ENCODE measurements at regions not wholly inside any gene's neighbourhood (a gene's known extent, or its start where the extent isn't known, plus 50 kb on each side); places are given as distances from the start of the nearest gene placed in this dataset.

GRCh38 chr12:9325471-9325870 lies 117.3 kb upstream of the PZP start (continued):
- TF ChIP-seq, protein P1, sequence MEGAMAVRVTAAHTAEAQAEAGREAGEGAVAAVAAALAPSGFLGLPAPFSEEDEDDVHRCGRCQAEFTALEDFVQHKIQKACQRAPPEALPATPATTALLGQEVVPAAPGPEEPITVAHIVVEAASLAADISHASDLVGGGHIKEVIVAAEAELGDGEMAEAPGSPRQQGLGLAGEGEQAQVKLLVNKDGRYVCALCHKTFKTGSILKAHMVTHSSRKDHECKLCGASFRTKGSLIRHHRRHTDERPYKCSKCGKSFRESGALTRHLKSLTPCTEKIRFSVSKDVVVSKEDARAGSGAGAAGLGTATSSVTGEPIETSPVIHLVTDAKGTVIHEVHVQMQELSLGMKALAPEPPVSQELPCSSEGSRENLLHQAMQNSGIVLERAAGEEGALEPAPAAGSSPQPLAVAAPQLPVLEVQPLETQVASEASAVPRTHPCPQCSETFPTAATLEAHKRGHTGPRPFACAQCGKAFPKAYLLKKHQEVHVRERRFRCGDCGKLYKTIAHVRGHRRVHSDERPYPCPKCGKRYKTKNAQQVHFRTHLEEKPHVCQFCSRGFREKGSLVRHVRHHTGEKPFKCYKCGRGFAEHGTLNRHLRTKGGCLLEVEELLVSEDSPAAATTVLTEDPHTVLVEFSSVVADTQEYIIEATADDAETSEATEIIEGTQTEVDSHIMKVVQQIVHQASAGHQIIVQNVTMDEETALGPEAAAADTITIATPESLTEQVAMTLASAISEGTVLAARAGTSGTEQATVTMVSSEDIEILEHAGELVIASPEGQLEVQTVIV (IDR thresholded peaks at IDR 0.05; ENCODE audit: borderline replicate concordance, partially characterized antibody), result no peak
- TF ChIP-seq HSF1 (IDR thresholded peaks at IDR 0.05; ENCODE audit: low read depth, low read length), result no peak
- TF ChIP-seq RBBP5 (conservative IDR thresholded peaks at IDR 0.05), result no peak

DNA sequence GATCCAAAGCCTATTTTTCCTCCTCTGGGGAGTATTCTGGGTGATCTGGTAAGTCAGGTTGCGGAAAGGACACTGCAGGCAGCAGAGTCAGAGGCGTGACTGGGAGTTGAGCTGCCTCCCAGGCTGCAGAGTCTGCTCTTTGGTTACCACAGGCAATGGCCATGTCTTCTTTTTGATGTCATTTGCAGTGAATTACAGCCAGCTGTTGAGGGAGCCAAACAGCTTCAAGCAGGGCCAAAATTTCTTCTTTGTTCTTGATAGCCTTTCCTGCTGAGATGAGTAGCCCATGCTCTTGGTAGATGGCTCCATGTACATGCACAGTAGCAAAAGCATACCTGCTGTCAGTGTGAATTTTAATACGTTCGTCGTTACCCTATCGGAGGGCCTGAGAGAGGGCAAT lies 116.6 kb upstream of the PZP start:
- ChIA-PET POLR2A (no interaction called here), SMC1A (ENCODE audit: uncharacterized antibody, unreplicated experiment) (no interaction called here), RAD21 (ENCODE audit: unreplicated experiment) (no interaction called here), CTCF (no interaction called here)
- H3K4me3 ChIP-seq, result no peak overlapping the region
- no peak overlapping the region for H3K9ac ChIP-seq (ENCODE audit: control insufficient read depth, insufficient read depth, low read length)
- no peak for FAIRE-seq
- intact Hi-C loops (cut with micrococcal nuclease; ENCODE audit: unreplicated experiment) (no loop called here), in situ Hi-C loops (cut with MboI) (no loop called here)
- WGBS (ENCODE audit: insufficient coverage, insufficient replicate concordance, low lambda C conversion rate, missing lambda C conversion rate), result 86% methylated on average over 6 of the region's 6 CpGs
- ATAC-seq, result no peak
- H2AFZ ChIP-seq (ENCODE audit: control insufficient read depth, low read depth, low read length), result no peak overlapping the region
- H3K4me1 ChIP-seq (ENCODE audit: control insufficient read depth, insufficient read depth, low read length), result no peaks in the 10 kb centered on the region
- H3K27me3 ChIP-seq (replicated peaks in 1 of 2; ENCODE audit: control insufficient read depth in 2 of 2, insufficient read depth in 2 of 2, low read length in 1 of 2), result no peaks in the 10 kb centered on the region
- DNase-seq (ENCODE audit: low read depth, low spot score), result no peak
- no peak overlapping the region for H3K27ac ChIP-seq (ENCODE audit: control insufficient read depth, insufficient read depth)
- H3K36me3 ChIP-seq (ENCODE audit: control insufficient read depth in 2 of 2, insufficient read depth in 2 of 2, low read length in 1 of 2), result no peaks in the 10 kb centered on the region
- no peaks in the 10 kb centered on the region for H3K9me3 ChIP-seq (replicated peaks; ENCODE audit: control insufficient read depth, insufficient read depth, low read length)
- H3K79me2 ChIP-seq (ENCODE audit: control insufficient read depth, insufficient read depth, low read length), result no peaks in the 10 kb centered on the region
- BruUV-seq (replicated peaks), result no TSS peak
- H4K20me1 ChIP-seq (ENCODE audit: control insufficient read depth, insufficient read depth), result no peaks in the 10 kb centered on the region
- H3K4me2 ChIP-seq (ENCODE audit: control insufficient read depth, insufficient read depth), result no peak overlapping the region
- TF ChIP-seq BMI1 (IDR thresholded peaks at IDR 0.05; ENCODE audit: borderline replicate concordance) (no peak), POLR2A (IDR thresholded peaks at IDR 0.05; ENCODE audit: low read depth, low read length) (no peak), ZNF217 (IDR thresholded peaks at IDR 0.05) (no peak), RFX5 (IDR thresholded peaks at IDR 0.05; ENCODE audit: low read depth, low read length) (no peak), HSF1 (IDR thresholded peaks at IDR 0.05; ENCODE audit: low read depth, low read length) (no peak)
- TF ChIP-seq, protein P2, sequence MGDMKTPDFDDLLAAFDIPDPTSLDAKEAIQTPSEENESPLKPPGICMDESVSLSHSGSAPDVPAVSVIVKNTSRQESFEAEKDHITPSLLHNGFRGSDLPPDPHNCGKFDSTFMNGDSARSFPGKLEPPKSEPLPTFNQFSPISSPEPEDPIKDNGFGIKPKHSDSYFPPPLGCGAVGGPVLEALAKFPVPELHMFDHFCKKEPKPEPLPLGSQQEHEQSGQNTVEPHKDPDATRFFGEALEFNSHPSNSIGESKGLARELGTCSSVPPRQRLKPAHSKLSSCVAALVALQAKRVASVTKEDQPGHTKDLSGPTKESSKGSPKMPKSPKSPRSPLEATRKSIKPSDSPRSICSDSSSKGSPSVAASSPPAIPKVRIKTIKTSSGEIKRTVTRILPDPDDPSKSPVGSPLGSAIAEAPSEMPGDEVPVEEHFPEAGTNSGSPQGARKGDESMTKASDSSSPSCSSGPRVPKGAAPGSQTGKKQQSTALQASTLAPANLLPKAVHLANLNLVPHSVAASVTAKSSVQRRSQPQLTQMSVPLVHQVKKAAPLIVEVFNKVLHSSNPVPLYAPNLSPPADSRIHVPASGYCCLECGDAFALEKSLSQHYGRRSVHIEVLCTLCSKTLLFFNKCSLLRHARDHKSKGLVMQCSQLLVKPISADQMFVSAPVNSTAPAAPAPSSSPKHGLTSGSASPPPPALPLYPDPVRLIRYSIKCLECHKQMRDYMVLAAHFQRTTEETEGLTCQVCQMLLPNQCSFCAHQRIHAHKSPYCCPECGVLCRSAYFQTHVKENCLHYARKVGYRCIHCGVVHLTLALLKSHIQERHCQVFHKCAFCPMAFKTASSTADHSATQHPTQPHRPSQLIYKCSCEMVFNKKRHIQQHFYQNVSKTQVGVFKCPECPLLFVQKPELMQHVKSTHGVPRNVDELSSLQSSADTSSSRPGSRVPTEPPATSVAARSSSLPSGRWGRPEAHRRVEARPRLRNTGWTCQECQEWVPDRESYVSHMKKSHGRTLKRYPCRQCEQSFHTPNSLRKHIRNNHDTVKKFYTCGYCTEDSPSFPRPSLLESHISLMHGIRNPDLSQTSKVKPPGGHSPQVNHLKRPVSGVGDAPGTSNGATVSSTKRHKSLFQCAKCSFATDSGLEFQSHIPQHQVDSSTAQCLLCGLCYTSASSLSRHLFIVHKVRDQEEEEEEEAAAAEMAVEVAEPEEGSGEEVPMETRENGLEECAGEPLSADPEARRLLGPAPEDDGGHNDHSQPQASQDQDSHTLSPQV (IDR thresholded peaks at IDR 0.05), result no peak
- TF ChIP-seq, protein P3, sequence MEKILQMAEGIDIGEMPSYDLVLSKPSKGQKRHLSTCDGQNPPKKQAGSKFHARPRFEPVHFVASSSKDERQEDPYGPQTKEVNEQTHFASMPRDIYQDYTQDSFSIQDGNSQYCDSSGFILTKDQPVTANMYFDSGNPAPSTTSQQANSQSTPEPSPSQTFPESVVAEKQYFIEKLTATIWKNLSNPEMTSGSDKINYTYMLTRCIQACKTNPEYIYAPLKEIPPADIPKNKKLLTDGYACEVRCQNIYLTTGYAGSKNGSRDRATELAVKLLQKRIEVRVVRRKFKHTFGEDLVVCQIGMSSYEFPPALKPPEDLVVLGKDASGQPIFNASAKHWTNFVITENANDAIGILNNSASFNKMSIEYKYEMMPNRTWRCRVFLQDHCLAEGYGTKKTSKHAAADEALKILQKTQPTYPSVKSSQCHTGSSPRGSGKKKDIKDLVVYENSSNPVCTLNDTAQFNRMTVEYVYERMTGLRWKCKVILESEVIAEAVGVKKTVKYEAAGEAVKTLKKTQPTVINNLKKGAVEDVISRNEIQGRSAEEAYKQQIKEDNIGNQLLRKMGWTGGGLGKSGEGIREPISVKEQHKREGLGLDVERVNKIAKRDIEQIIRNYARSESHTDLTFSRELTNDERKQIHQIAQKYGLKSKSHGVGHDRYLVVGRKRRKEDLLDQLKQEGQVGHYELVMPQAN (conservative IDR thresholded peaks at IDR 0.05), result no peak
- TF ChIP-seq, protein P4, sequence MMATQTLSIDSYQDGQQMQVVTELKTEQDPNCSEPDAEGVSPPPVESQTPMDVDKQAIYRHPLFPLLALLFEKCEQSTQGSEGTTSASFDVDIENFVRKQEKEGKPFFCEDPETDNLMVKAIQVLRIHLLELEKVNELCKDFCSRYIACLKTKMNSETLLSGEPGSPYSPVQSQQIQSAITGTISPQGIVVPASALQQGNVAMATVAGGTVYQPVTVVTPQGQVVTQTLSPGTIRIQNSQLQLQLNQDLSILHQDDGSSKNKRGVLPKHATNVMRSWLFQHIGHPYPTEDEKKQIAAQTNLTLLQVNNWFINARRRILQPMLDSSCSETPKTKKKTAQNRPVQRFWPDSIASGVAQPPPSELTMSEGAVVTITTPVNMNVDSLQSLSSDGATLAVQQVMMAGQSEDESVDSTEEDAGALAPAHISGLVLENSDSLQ (IDR thresholded peaks at IDR 0.05), result no peak
